Activated T-helper 2 cell treated with anti-CD3 and anti-CD28 coated beads, Interferon-gamma antibody, Interleukin-2, Interleukin-4, amounts not matched to agents 10 μg/mL and 5 μg/mL and 100 μg/mL, durations not matched to agents 14 hours and 24 hours and 36 hours (primary cell): ENCODE measurements at regions not wholly inside any gene's neighbourhood (a gene's known extent, or its start where the extent isn't known, plus 50 kb on each side); places are given as distances from the start of the nearest gene placed in this dataset.

Experiments used
- DNase-seq: peaks from one replicate; pipeline ENCODE4 v3.0.0; 2021; ENCODE audit warnings: low spot score
- H3K27ac Mint-ChIP-seq: one replicate; pipeline ENCODE4 v1.8.0; 2021; ENCODE audit warnings: mixed read lengths
- H3K27me3 Mint-ChIP-seq: one replicate; pipeline ENCODE4 v1.8.0; 2021; ENCODE audit warnings: low read depth, mixed read lengths
- H3K36me3 Mint-ChIP-seq: one replicate; pipeline ENCODE4 v1.8.0; 2021; ENCODE audit warnings: low read depth, mixed read lengths
- H3K4me1 Mint-ChIP-seq: one replicate; pipeline ENCODE4 v1.8.0; 2021; ENCODE audit warnings: low read depth, mixed read lengths
- H3K4me3 Mint-ChIP-seq: one replicate; pipeline ENCODE4 v1.8.0; 2021; ENCODE audit warnings: low read depth, mild to moderate bottlenecking, moderate library complexity, mixed read lengths
- H3K9me3 Mint-ChIP-seq: one replicate; pipeline ENCODE4 v1.8.0; 2021; ENCODE audit warnings: mixed read lengths
- intact Hi-C: fragments of 100-400 bp; cut with micrococcal nuclease; formaldehyde crosslinking; loops from one replicate; pipeline ENCODE4 v1.15.1; 2023

DNA sequence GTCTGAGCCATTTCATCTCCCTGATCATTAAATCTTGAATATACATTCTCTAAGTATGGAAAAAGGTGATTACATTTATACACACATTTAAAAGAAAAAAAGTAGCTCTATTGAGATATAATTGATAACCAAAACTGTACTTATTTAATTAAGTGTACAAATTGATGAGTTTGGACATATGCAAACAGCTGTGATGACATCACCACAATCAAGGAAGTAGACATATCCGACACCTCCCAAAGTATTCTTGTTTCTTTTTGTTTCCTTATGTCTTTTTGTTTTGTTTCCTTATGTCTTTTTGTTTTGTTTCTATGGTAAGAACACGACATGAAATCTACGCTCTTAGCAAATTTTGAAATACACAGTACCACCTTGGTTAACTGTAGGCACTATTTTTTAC is 1393.9 kb upstream of the MIR17HG start:
- Mint-ChIP-seq H3K9me3 (peaks cover 11% of the 10 kb centered on the region), H3K27me3 (no peaks in the 10 kb centered on the region), H3K27ac (no peak overlapping the region), H3K36me3 (no peaks in the 10 kb centered on the region), H3K4me3 (no peak overlapping the region), H3K4me1 (no peaks in the 10 kb centered on the region)
- intact Hi-C loops: no loop called here
- no peak for DNase-seq

DNA sequence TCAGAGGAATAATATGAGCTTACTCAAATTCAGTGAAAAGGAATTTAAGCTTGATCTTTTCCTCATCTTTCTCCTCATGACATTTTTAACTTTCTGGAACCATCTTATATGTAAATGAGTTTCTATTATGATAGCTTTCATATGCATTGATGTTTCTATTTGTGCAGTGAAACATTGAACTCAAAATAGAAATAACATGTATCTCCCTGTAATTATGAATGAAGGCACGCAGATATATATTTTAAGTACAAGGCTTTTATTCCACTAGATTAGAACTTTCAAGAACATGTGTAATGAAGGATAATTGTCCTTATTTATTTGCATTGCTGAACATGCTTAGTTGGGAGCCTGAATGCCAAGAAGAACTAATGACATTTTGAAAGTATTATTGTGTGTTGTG is 1391.7 kb upstream of the MIR17HG start:
- Mint-ChIP-seq H3K27ac (no peak overlapping the region), H3K36me3 (no peaks in the 10 kb centered on the region), H3K27me3 (no peaks in the 10 kb centered on the region), H3K9me3 (peaks cover 15% of the 10 kb centered on the region), H3K4me3 (no peak overlapping the region), H3K4me1 (no peaks in the 10 kb centered on the region)
- intact Hi-C loops: no loop called here
- no peak for DNase-seq

- Mint-ChIP-seq H3K9me3 (peaks cover 23% of the 10 kb centered on the region), H3K27me3 (no peaks in the 10 kb centered on the region), H3K4me3 (no peak overlapping the region), H3K4me1 (no peaks in the 10 kb centered on the region), H3K36me3 (no peaks in the 10 kb centered on the region), H3K27ac (no peak overlapping the region)
- intact Hi-C loops: no loop called here
- DNase-seq: no peak
These were observed 1388.4 kb upstream of the MIR17HG start for GRCh38 chr13:89959074-89959473.

DNA sequence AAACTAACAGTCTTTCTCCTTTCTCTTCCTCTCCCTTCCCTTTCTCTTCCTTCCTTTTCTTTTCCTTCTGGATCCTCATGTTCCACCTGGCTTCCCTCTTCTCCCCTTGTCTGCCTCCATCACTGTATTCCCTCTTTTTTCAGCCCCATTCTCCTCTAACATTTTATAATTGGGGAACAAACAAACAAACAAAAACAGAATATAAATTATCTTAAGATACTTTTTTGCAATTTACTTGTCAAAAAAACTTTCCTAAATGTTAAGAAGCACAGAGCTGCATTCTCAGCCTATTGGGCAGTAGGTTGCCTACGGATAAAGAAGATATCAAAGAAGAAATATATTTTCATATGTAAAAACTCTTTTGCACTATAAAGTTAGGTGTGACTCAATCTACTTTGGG is 1382.2 kb upstream of the MIR17HG start:
- intact Hi-C loops: no loop called here
- Mint-ChIP-seq H3K9me3 (peaks cover 44% of the 10 kb centered on the region), H3K4me3 (no peak overlapping the region), H3K27ac (no peak overlapping the region), H3K4me1 (no peaks in the 10 kb centered on the region), H3K36me3 (no peaks in the 10 kb centered on the region), H3K27me3 (no peaks in the 10 kb centered on the region)
- DNase-seq: no peak

DNA sequence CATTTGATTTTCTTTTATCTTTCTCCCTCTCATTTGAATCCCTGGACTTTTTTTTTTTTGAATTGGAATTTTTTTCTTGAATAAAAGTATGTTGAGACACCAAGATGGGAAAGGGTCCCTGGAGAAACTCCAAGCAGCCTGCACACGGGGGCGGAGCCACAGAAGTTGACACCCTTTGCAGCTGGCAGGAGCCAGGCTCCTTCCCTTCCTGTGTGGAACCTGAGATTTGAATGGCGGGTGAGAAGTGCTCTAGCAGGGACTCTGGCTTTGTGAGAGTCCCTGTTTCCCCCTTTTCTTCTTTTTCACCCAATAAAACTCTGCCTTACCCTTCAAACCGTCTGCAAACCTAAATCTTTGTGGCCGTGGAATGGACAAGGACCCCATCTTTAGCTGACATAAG is 1381.0 kb upstream of the MIR17HG start:
- Mint-ChIP-seq H3K27me3 (no peaks in the 10 kb centered on the region), H3K36me3 (no peaks in the 10 kb centered on the region), H3K4me3 (no peak overlapping the region), H3K27ac (no peak overlapping the region), H3K9me3 (peaks cover 53% of the 10 kb centered on the region), H3K4me1 (no peaks in the 10 kb centered on the region)
- intact Hi-C loops: no loop called here
- no peak for DNase-seq

GRCh38 chr13:89967701-89968100 is 1379.8 kb upstream of the MIR17HG start:
- H3K27ac Mint-ChIP-seq: no peak overlapping the region
- DNase-seq: no peak
- peaks cover 50% of the 10 kb centered on the region for H3K9me3 Mint-ChIP-seq
- intact Hi-C loops: no loop called here
- H3K4me1 Mint-ChIP-seq: no peaks in the 10 kb centered on the region
- no peak overlapping the region for H3K4me3 Mint-ChIP-seq
- H3K36me3 Mint-ChIP-seq: no peaks in the 10 kb centered on the region
- no peaks in the 10 kb centered on the region for H3K27me3 Mint-ChIP-seq

DNA sequence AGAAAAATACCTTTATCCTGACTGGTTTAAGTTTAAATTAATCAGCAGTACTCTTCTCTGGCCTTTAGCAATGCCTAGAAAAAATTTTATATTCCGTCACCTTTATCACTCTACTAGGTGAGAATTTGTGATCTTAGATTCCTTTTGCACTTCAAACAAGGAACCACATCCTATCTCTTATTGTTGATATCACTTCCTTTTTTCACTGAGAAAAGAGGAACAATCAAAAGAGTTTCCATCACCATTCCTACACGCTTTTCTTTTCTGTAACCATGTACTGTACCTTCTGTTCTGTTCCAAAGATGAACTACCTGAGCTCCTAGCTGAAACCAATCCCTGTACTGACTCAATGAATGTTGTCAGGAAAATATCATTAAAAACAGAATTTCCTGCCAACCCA is 1379.0 kb upstream of the MIR17HG start:
- DNase-seq: no peak
- intact Hi-C loops: no loop called here
- no peak overlapping the region for H3K4me3 Mint-ChIP-seq
- H3K9me3 Mint-ChIP-seq: peaks cover 47% of the 10 kb centered on the region
- no peaks in the 10 kb centered on the region for H3K4me1 Mint-ChIP-seq
- no peaks in the 10 kb centered on the region for H3K27me3 Mint-ChIP-seq
- H3K27ac Mint-ChIP-seq: no peak overlapping the region
- no peaks in the 10 kb centered on the region for H3K36me3 Mint-ChIP-seq

DNA sequence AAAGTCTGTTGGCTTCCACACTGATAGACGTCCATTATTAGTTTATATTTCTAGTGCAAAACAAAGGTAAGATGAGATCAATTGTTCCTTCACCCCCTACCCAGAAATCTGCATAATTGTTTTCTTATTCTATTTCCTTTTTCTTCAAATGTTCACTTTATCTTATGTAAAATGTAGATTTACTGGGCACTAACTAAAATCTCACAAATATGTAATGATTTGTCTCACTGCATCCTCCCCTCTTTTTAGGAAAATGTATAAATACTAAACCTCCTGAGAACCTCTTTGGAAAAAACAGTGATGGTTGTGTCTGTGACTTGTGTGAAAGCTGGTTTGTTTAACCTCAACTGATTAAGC is 1377.2 kb upstream of the MIR17HG start:
- Mint-ChIP-seq H3K27ac (no peak overlapping the region), H3K4me1 (no peaks in the 10 kb centered on the region), H3K36me3 (no peaks in the 10 kb centered on the region), H3K4me3 (no peak overlapping the region), H3K9me3 (peaks cover 37% of the 10 kb centered on the region), H3K27me3 (no peaks in the 10 kb centered on the region)
- no peak for DNase-seq
- intact Hi-C loops: no loop called here

DNA sequence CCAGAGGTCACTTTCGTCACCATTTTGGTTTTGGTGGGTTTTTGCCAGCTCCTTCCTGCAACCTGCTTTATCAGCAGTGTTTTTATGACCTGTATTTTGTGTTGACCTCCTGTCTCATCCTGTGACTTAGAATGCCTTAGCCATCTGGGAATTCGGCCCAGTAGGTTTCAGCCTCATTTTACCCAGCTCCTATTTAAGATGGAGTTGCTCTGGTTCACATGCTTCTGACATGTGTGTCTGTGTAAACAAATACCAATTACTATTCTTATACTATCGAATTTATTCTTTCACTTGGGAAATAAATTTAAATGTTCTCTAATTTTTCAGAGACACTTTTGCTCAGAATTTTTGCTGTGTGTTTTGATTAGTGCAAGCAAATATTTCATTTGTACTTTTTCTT is 1370.3 kb upstream of the MIR17HG start:
- no peak overlapping the region for H3K4me3 Mint-ChIP-seq
- H3K27me3 Mint-ChIP-seq: no peaks in the 10 kb centered on the region
- no peak for DNase-seq
- intact Hi-C loops: no loop called here
- no peaks in the 10 kb centered on the region for H3K36me3 Mint-ChIP-seq
- no peak overlapping the region for H3K27ac Mint-ChIP-seq
- peaks cover 14% of the 10 kb centered on the region for H3K9me3 Mint-ChIP-seq
- H3K4me1 Mint-ChIP-seq: no peaks in the 10 kb centered on the region

DNA sequence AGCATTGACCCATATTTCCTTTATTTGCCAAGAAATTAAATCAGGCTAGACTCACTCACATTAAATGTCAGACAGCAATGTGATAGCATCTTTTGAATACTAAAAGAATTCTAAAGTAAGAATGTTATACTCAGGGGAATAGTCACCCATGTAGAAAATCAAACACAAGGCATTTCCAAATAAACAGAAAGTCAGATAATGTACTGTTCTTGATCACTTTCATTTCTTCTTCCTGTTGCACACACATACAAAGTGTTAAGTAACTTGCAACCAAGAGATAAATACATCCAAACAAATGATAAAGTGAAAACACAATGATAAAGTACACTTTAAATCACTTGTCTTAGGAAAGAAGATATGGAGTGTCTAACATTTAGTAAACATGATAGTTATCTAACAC is 1366.6 kb upstream of the MIR17HG start:
- H3K27ac Mint-ChIP-seq: no peak overlapping the region
- intact Hi-C loops: no loop called here
- no peak for DNase-seq
- H3K36me3 Mint-ChIP-seq: no peaks in the 10 kb centered on the region
- no peak overlapping the region for H3K4me3 Mint-ChIP-seq
- H3K4me1 Mint-ChIP-seq: no peaks in the 10 kb centered on the region
- no peaks in the 10 kb centered on the region for H3K27me3 Mint-ChIP-seq
- H3K9me3 Mint-ChIP-seq: peaks cover 14% of the 10 kb centered on the region

DNA sequence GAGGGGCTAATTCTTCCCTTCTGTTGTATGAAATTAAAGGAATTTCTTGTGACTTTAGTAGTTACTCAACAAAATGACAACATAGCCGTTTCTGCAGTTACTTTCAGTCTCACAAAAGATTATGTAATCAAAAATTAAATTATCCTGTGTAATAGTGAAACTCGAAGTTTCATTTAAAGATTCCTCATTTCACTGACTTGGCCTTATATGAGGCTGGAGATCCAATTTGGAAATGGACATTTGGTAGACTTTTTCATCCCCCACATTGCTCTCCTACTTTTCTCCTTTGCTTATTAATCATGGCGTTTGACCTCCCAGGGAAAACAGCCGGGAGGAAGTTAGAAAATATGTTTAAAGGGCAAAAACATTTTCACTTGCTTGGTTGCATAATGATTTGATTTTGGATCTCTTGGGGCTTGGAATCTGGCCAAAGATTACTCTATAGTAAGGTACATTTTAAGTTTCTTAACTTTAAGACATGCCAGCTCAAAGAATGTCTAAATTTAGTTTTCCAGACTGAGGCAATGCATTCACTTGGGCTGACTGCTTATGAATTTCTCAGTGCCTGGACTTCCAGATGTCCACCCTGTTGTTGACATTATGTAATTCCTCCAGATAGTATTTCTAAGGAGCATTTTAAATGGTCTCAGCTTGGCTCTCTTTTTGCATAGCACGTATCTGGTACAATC is 1364.9 kb upstream of the MIR17HG start:
- no peak overlapping the region for H3K4me3 Mint-ChIP-seq
- intact Hi-C loops: no loop called here
- no peaks in the 10 kb centered on the region for H3K27me3 Mint-ChIP-seq
- no peaks in the 10 kb centered on the region for H3K4me1 Mint-ChIP-seq
- DNase-seq: no peak
- H3K27ac Mint-ChIP-seq: no peak overlapping the region
- H3K9me3 Mint-ChIP-seq: peaks cover 17% of the 10 kb centered on the region
- no peaks in the 10 kb centered on the region for H3K36me3 Mint-ChIP-seq

DNA sequence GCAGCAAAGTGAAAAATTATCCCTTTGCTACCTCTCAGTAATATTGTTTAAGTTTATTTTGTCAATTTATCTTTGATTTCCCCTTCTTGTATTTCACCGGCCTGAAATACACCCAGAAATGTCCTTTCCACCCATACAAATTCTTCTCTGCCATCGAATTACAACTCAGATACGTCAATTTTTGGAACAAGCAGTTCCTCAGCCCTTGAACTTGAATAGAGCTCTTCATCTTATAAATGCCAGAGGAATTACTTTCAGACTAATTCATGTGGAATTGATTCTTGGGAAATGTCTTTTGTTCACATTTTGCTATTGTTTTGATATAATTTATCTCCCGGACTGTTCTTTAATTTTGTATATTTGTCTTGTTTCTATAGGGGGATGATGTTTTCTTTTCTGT is 1359.3 kb upstream of the MIR17HG start:
- Mint-ChIP-seq H3K27ac (no peak overlapping the region), H3K4me3 (no peak overlapping the region), H3K4me1 (no peaks in the 10 kb centered on the region), H3K9me3 (peaks cover 19% of the 10 kb centered on the region), H3K27me3 (no peaks in the 10 kb centered on the region), H3K36me3 (no peaks in the 10 kb centered on the region)
- intact Hi-C loops: no loop called here
- no peak for DNase-seq

DNA sequence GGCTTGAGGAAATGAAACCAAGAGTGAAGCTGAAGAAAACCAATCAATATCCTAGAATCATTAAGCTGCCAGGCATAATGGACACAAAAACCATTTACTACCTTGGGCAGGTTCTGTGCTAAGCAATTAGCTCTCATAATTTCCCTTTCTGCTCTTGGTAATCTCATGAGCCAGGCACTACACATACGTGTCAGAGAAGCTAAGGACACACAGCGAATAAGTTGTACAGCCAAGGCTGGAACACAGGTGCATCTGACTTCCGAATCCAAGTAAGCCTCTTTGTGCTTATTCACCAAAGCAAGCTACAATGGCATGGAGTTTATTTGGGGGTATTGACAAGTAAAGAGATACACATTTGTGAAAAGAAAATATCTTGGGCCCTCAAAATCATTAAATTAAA is 1343.9 kb upstream of the MIR17HG start:
- intact Hi-C loops: no loop called here
- H3K9me3 Mint-ChIP-seq: peaks cover 44% of the 10 kb centered on the region
- no peak for DNase-seq
- H3K4me1 Mint-ChIP-seq: no peaks in the 10 kb centered on the region
- no peak overlapping the region for H3K4me3 Mint-ChIP-seq
- H3K36me3 Mint-ChIP-seq: no peaks in the 10 kb centered on the region
- no peaks in the 10 kb centered on the region for H3K27me3 Mint-ChIP-seq
- H3K27ac Mint-ChIP-seq: no peak overlapping the region

DNA sequence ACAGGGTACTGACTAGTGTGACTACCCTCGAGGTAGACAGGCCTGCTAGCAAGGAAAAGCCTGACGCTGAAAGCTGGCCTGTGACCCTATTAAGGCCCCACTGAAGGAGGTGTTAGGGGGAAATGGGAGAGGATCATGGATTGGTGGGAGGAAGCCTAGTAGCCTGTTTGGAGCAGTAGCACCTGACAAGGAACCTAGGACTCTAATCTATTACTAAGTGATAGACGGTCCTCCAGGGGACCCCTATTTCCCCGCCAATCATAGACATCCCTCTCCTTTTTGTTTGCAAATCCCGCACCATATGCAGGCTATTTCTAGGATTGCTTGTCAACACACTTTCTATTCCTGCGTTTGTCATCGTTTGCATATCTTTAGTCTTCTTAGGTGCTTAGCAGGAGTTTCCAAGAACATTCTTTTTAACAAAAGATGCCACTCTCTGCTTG is 1338.8 kb upstream of the MIR17HG start:
- Mint-ChIP-seq H3K4me1 (no peaks in the 10 kb centered on the region), H3K27me3 (no peaks in the 10 kb centered on the region), H3K9me3 (peaks cover 12% of the 10 kb centered on the region), H3K4me3 (no peak overlapping the region), H3K36me3 (no peaks in the 10 kb centered on the region), H3K27ac (no peak overlapping the region)
- intact Hi-C loops: no loop called here
- DNase-seq: no peak
